ENCODE measurements at regions not wholly inside any gene's neighbourhood (a gene's known extent, or its start where the extent isn't known, plus 50 kb on each side); places are given as distances from the start of the nearest gene placed in this dataset.

DNA sequence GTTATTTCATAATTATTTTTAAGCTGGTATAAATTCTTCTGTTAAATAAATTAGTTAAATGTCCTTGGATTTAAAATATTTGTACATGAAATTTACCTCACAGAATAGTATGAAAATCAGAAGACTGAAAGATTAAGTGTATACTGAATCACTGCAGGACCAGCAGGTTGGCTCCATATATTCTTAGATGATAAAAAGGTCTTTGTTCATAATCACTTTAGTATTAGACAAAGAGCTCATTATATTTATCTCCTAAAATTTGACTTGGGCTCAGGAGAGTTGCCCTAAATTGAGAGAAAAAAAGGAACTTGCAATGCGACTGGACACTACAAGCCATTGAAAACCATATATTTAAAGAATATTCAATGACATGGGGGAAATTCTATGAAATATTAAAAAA is 766.4 kb upstream of the CITED2 start:
- no peak for DNase-seq

DNA sequence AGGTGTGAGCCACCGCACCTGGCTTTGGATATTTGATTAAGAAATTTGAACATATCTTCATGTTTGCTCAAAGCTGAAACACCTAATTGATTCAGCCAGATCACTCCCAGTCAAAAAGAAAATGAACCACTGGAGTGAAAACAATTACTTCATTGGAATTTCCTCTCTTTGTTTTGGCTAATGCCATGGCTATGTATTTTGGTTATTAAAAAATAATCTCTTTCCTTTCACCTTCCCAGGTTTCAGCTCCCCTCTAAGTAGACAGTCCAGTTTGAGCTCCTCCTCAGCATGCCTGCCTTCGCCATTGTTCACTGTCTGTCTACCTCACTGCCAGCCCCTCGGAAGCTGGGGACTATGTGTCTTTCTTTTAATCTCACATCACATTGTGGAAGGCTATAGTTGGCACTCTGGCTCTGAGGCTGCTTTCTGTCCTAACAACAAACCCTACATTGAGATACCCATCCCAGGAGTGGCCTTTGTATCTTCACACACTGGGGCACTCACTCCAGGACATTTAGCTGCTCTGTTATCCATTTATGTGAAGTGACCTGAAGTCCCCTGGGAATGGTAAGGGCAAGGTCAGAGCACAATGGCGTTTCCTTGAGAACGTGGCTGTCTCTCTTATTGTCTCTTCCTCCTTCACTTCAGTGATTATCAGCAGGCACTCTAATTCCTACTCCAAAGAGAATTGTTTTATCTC is 764.0 kb upstream of the CITED2 start:
- no peak for DNase-seq

DNA sequence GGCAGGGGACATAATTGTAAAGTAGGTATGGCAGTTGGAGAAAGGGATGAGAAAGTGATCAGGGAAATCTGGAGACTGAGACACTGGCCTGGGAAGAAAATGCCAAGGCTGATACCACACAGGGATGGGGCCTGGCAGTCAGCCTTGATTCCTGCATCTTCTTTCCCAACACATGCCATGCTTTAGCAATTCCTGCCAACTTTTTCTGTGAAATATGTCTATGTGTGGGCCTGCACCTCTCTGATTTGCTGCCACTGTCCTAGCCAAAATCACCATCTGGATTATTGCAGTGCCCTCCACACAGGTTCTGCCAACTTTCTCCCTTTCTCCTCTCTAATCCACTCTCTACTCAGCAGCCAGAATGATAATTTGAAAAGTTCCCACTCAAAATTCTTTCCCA is 759.8 kb upstream of the CITED2 start:
- DNase-seq: no peak

DNA sequence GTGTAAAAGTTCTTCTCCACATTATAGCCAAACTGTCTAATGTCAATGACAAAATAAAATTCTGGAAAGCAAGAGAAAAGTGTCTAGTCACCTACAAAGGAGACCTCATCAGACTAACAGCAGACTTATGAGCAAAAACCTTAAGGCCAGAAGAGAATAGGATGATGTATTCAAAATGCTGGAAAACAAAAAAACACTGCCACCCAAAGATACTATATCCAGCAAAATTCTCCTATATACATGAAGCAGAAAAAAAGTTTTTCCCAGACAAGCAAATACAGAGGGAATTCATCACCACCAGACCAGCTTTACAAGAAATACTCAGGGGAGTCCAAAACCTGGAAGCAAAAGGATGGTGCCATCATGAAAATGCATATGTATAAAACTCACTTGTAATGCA is 755.6 kb upstream of the CITED2 start:
- no peak for DNase-seq

DNA sequence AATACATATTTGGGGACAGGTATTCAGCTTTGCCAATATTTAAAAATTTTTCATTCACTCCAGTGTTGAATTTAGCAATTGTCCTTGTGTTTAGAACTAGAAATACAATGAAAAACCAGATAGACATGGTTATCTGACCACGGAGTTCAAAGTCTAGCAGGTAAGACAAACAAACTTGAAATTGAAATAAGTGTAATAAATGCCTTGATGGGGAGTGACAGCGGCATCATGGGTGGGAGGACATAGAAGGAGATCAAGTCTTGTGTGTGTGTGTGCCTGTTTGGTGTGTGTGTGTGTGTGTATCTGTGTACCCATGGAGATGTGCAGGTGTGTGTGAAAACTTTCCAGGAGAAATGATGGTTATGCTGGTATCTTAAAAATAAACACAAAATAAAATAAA is 750.0 kb upstream of the CITED2 start:
- DNase-seq: no peak

DNA sequence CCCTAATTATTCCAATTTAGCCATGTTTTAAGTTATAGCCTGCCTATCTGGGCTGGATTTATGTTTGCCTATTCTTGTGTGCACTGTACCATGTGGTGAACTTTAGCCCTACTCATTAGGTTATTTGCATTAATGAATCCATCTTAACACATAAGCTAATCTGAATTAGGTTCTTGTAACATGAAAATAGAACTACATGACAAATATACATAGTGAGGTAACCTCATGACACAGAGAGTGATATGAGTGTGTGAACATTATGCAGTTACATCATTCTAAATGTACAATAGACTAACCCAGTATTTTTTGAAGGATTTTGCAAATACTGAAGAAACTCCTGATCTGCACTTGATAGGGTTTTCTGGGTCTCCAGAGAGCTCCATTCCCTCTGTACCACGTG is 733.7 kb upstream of the CITED2 start:
- no peak for DNase-seq

DNA sequence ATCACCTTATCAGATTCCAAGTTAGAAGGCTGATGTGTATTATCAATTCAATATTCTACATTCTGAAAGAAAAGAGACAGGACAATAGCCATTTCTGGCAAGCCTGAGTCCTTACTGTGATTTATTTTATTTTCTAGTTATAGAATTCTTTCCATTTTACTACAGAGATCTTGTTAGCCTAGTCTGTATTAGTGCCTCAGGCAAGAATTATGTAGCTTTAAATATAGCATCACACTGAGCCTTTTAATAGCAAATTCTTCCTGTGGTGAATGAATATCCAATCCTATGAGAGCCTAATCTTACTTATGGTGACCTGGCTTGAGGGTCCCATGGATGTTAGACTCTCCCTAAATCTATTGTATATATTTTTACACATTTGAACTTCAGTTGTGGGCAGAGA is 732.8 kb upstream of the CITED2 start:
- no peak for DNase-seq

DNA sequence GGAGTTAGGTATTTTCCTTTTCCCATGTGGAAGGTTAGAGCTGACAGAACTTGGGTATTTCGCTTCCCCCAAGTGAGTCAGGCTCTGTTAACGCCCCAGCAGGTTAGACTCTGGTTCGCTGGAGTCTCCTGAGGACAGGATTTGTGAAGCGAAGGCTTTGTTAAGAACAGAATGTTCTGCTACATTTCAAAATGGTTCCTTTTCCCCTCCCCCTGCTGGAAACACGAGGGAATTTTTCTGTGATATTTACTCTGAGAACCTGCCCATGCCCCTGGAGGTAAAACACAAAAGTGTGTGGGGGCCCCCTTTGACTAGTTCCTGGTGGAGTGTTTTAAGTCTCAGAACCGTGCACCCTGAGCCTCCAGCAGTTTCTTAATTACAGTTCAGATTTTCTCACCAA is 731.4 kb upstream of the CITED2 start:
- DNase-seq: no peak

DNA sequence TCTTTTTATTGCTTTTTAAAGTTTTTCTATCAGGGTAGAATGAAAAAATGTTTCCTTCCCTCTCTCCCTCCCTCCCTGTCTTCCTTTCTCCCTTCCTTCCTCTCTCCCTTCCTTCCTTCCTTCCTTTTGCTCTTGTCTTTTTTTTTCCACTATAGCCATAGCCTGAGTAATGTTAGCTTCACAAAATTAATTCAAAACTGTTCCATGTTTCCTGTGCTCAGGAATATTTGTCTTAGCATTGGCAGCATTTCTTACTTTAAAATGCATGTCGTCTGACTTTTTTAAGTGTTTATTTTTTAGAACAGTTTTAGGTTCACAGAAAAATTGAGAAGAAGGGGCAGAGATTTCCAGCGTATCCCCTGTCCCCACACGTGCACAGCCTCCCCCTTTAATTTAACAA is 730.8 kb upstream of the CITED2 start:
- no peak for DNase-seq

DNA sequence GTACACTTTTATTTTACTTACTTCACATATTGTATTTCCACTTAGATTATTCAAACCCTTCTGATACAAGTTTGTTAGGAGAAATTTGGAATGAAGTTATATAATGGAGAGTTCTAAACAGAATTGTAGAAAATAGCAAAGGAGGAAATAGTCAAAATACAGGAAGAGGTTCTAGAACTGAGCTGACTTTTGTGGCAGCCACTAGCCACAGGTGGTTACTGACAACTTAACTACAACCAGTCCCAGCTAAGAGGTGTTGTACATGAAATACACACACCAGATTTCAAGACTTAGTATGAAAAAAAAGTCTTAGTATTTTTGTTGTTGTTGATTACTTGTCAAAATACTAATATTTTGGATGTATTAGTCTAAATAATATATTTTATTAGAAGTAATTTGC is 727.4 kb upstream of the CITED2 start:
- DNase-seq: no peak

DNA sequence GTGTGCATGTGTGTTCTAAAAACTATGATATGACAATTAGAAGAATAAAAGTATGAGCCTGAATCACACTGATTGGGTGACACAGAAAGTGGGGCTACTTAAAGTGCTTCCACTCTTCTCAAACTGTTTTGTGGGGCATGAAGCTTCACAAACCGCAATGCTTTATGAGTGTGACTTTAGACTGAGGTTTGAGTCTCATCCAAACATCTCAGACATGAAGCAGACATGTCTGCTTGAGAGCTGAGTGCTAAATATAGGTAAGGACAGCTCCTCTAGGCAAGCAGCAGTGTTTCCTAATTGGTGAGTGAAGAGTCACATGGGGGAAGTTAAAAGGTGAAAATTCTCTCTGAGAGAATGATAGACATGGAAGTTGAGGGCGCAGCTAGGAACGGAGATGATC is 726.9 kb upstream of the CITED2 start:
- no peak for DNase-seq

DNA sequence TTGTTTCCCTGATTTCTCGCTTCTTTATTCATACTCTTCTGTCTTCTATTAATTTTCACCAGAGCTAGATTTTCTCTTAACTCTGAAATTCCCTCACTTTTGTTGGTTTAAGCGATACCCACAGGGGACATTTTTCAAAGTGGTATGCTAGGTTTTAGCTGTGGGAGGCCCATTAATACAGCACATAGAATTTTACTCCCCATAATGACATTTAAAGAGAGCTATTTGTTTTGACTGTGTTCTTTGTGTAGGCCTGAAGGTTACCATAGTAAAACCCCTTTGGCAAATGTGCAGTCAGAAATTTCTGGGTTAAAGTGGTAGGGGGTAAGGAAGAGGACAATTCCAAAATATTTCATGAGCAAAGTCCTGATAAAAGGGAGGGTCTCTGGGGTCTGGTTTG is 721.1 kb upstream of the CITED2 start:
- DNase-seq: no peak

DNA sequence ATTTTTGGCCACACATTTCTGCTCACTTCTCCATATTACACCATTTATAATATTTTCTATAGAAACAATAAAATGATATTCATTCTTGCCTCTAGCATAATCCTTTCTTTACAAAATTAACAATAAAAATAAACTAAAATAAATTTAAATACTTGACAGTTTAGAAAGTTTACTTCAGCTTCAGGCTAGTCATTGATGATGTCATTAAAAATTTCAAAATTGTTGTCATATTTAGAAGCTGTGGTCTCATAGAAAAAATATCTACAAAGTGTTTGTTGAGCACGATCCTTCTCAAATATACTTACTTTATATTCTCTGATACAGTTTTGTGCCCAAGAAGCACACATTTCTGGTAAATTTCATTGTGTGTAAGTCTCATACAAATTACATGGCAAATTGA is 717.4 kb upstream of the CITED2 start:
- no peak for DNase-seq

DNA sequence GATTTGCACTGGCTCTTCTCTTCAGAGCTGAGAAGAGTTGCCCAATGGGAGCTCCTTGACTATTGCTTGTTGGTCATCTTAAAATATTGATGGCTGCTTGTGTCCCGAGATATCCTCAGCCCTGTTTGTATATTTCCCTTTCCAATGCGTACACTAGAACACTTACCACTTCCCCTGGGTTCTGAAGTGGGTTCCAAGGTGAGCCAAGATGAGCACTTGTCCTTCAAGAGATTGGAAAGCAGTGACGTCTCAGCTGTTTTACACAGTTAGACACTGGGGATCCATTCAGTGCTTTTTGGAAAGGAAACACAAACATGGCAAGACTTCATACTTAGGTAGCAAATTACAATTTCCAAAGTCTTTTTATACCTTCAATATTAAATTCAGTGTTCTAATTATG is 716.4 kb upstream of the CITED2 start:
- no peak for DNase-seq

DNA sequence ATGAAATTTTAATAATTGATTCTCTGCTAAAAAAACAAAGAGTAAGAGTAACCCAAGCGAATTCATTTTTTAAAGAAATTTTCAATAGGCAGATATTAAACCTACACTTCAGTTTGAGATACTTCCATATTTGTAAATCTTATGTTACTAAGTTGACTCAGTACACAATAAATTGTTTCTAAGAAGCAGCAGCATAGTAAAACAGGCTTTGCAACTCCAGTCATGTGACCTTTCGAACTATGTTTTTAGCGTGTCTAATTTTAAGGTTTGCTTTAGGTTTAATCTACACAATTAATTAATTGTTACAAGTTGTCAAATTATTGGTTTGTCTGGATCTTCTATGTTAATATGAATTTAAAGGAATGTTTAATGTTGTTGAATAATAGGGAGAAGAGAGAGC is 708.9 kb upstream of the CITED2 start:
- no peak for DNase-seq

DNA sequence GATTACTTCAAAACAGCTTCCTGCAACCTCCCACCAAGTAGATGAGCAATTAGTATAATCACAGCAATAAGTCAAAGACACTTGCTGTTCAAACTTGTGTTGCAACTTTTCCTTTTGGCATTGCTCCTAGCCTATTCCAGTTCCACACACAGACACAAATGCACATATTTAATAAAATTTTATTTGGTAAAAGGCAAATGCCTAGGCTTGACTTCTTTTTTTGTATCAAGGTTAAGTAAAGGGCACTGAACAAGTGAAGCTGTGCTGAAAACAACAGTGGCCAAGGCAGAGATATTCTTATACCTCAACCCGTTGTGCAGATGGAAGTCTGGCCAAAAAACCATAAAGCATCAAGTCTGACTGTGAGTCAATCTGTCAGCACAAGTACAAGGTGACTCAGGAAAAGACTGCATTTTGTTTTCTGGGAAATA is 708.4 kb upstream of the CITED2 start:
- DNase-seq: no peak

DNA sequence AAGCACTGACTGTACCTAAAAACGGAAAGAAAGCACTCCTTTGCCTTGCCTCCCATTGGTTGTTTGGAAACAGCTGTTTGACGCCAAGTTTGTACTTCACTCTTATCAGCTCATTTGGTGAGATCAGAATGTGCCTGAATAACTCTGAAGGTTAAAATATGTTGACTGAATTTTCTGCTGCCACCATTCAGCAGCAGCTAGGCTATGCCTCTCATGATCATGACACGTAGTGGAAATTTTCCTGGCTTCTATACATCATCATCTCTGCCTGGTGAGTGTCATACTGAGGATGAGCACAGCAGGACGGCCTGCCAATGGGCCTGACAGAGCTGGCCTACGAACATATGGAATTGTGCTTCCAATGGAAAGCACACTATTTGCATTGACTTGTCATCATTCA is 704.9 kb upstream of the CITED2 start:
- no peak for DNase-seq

DNA sequence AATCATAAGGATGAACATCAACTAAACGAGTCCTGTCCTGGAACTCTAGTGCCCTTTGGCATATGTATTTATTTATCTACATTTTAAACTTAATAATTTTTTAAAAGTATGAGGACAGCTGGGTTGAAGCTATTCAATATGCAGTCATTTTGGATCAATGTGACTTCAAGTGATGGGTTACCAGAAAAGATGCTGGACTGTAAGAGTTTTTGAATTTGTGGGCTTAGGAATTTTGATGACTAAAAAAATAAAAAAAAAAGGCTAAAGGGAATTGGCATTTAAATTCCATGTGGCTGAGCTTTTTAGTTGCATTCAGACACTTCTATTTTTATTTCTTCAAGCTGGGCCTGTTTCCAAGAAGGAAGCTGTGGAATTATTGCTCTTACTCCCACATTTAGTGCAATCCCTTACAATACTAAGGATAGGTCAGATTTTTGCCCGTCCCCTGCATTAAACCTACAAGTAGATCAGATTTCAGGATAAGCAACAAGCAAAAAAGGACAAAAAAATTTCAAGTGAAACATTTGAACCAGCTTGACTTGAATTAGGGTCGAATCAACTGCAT is 704.2 kb upstream of the CITED2 start:
- no peak for DNase-seq

DNA sequence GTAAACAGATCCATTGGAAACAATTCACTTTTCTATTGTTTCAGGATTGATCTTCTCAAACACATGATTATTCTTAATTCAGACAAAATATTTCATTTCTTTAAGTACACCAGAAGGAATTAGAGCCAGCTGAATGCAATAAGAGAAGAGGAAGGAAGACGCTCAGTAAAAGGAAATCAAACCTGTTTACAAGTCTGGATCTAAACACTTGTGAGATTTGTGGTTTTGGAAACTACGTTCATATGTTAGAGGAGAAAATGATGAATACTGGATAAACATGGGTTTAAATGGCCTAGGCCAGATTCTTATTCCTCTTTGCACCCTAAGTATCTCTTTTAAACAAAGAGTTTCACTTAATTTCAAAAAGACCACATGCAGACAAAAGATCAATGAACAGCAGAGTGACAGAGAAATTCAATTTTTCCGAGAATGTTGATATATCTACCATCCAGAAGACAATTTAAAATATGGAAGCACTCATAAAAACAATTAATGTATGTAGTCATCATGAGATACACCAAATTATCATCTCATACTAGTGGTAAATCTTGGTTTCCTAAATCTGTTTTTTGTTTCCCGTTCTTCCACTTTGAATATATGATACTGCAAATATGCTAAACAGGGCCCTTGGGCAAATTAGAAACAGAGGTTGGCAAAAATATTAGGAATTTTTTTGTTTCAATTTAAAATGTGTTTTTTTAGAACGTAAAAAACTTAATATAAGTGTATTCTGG is 703.5 kb upstream of the CITED2 start:
- DNase-seq: no peak

DNA sequence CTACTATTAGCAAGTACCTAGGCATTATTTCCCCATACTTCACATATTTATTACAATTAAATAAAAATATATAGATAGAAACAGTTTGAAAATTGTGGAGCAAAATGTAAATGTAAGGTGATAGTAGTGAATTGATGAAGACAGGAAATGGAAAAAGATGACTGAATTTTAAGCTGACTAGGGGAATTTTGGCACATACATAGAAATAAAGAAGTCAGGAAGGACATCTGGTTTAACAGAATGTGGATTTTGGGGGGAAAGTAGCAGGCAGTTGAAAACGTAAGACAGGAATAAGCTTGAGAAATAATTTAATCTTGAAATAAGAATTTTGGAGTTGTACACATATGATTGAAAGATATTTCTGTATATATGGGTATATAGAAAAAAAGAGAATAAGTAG is 701.7 kb upstream of the CITED2 start:
- no peak for DNase-seq

DNA sequence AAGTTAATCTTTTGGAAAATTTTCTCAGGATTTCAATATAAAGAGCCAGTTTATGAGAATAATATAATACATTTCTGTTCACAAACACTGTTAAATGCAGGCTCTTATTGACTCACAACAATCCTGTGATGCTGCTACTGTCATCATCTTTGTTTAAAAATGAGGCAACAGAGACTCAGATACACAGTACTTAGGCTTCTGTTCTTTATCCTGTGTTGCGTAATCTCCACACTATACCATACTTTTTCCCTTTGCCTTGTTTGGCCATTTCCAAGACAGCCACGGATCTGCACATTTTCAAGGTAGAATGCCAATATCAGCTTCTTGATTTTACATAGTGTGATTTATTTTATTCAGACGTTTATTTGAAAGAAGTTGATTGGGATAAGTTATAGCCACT is 699.0 kb upstream of the CITED2 start:
- no peak for DNase-seq

DNA sequence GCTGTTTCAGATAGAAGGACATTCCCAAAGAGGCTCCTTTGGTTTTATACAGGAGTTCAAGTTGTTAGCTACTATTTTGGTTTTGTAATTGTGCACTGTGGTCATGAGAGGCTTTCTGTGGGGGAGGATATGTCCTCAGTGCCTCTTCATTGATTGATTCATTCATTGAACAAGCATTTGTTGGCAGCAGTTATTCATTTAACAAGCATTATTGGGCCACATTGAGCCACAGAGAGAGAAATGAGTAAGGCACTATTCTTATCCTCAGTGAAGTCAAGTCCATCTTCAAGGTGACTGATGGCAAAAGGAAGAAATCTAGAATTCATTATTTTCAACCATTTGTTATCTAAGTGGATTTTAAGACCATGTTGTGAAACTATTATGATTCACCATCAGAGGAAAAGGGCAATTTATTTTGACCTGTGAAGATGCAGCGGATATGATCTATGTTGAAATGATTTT is 697.2 kb upstream of the CITED2 start:
- DNase-seq: no peak

DNA sequence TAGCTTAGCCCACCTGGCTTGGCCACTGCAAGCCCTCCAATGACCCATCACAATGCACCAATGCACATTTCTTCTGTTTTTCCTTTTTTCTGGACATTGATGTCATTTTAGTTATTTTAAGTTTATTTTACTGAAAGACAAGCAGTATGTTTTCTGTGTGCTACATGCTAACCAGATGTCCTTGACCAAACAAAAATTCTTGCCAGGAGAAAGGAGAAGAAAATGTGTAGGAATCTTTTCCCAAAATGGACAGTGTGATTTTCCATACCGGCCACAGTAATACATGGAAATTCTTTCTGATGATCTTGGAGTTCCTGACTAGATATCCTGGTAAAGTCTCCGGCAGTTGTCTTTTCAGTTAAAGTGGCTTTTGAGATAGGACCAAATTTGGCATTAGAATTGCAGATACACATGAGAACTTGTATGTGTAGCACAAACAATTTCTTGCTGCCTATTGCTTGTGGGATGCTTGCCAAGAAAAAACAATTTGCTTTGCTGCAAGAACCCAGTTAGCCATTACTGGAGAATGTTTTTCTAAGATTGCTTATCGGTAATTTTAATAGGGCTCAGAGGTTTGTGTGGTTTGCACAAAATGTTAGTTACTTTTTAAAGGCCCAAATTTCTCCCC is 696.5 kb upstream of the CITED2 start:
- DNase-seq: no peak

DNA sequence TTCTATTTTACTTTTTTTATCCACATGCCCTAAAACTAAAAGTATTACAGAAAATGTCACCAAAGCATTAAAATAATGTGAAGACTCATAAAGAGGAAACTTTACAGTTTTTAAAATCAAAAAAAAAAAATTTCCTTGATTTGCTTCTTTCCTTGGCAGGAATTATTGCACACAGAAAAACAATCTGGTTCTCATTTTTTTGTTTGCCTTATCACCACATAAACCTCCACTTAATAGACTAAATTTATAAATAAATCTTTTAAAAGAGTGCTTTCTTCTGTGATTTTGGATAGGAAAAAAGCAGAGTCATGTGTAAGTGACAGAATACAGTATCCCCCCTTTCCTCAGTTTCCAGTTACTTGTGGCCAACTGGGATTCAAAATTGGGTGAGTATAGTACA is 695.1 kb upstream of the CITED2 start:
- DNase-seq: no peak

Measured in activated CD4-positive, alpha-beta T cell treated with anti-CD3 and anti-CD28 coated beads, Interleukin-2, amount 50 U/mL, for 1 hour (primary cell).